ENCODE measurements at regions not wholly inside any gene's neighbourhood (a gene's known extent, or its start where the extent isn't known, plus 50 kb on each side); places are given as distances from the start of the nearest gene placed in this dataset.

- WGBS, 2 experiments (ENCODE audit: extremely low coverage in 2 of 2, insufficient read length in 1 of 2) = no CpG with 5 or more reads among the region's 2 CpGs
- no peak overlapping the region for H3K4ac ChIP-seq (ENCODE audit: low read depth, low read length)
- H3K4me3 ChIP-seq (ENCODE audit: insufficient read depth, low read depth, low read length) = no peak overlapping the region
- no peak overlapping the region for H2AFZ ChIP-seq (replicated peaks; ENCODE audit: low read length, poor library complexity)
- no peak for ATAC-seq (ENCODE audit: low read depth)
- no peak overlapping the region for H3K9ac ChIP-seq (ENCODE audit: low read depth, low read length)
- no peak overlapping the region for H2AK9ac ChIP-seq (replicated peaks; ENCODE audit: low read depth, low read length, poor library complexity)
- no peak overlapping the region for H4K5ac ChIP-seq (ENCODE audit: low read depth, low read length)
- H3K4me1 ChIP-seq (ENCODE audit: control insufficient read depth, insufficient read depth, low read length) = peaks cover 1% of the 10 kb centered on the region; the same call in 1 of the 2 replicates
- H3K9me1 ChIP-seq (ENCODE audit: insufficient read depth, low read length) = no peaks in the 10 kb centered on the region
- ChIA-PET CTCF (no interaction called here), POLR2A (ENCODE audit: unreplicated experiment) (no interaction called here)
- dilution Hi-C loops (cut with HindIII; ENCODE audit: low sequenced_read_pairs, unreplicated experiment) = no loop called here
- DNase-seq = no peak
- H3K56ac ChIP-seq (ENCODE audit: extremely low read depth, insufficient read depth, low read length) = no peak overlapping the region
- H2BK20ac ChIP-seq (ENCODE audit: low read depth, low read length) = no peak overlapping the region
- H3K36me3 ChIP-seq (ENCODE audit: control insufficient read depth, insufficient read depth, low read length) = no peaks in the 10 kb centered on the region
- H3K23ac ChIP-seq (ENCODE audit: low read depth, low read length) = no peak overlapping the region
- no peak overlapping the region for H4K8ac ChIP-seq (ENCODE audit: low read depth in 2 of 2, low read length in 2 of 2)
- in situ Hi-C loops (cut with MboI; ENCODE audit: low sequenced_read_pairs) = no loop called here
- H3K27me3 ChIP-seq (ENCODE audit: control insufficient read depth, insufficient read depth, low read length) = peaks cover 5% of the 10 kb centered on the region; the same call in 1 of the 2 replicates
- no peak overlapping the region for H2BK120ac ChIP-seq (ENCODE audit: low read depth, low read length)
- no peak overlapping the region for H2BK5ac ChIP-seq (ENCODE audit: low read depth, low read length, poor library complexity, severe bottlenecking)
- BruUV-seq (replicated peaks) = no TSS peak
- no peak overlapping the region for H3K18ac ChIP-seq (ENCODE audit: low read depth, low read length)
- no peaks in the 10 kb centered on the region for H3K9me3 ChIP-seq (ENCODE audit: control insufficient read depth, insufficient read depth, low read length)
- H2AK5ac ChIP-seq (ENCODE audit: low read depth, low read length) = no peak overlapping the region
- TF ChIP-seq CTCF (conservative IDR thresholded peaks at IDR 0.05; ENCODE audit: low read depth, low read length) (no peak), POLR2A (IDR thresholded peaks at IDR 0.05; ENCODE audit: low read depth, low read length) (no peak), MXI1 (IDR thresholded peaks at IDR 0.05; ENCODE audit: borderline replicate concordance, low read depth, low read length) (no peak), CEBPB (IDR thresholded peaks at IDR 0.05; ENCODE audit: low read depth, low read length) (no peak), MAZ (IDR thresholded peaks at IDR 0.05; ENCODE audit: borderline replicate concordance, low read depth, low read length) (no peak), USF2 (IDR thresholded peaks at IDR 0.05; ENCODE audit: low read depth, low read length) (no peak), ELK1 (IDR thresholded peaks at IDR 0.05; ENCODE audit: borderline replicate concordance, low read depth, low read length) (no peak), BHLHE40 (IDR thresholded peaks at IDR 0.05; ENCODE audit: low read depth, low read length) (no peak), RCOR1 (IDR thresholded peaks at IDR 0.05; ENCODE audit: insufficient replicate concordance, low read length) (no peak), SMC3 (IDR thresholded peaks at IDR 0.05; ENCODE audit: low read depth, low read length) (no peak), RAD21 (IDR thresholded peaks at IDR 0.05; ENCODE audit: low read length) (no peak), CHD1 (IDR thresholded peaks at IDR 0.05; ENCODE audit: low read depth, low read length) (no peak), FOS (IDR thresholded peaks at IDR 0.05; ENCODE audit: low read depth, low read length) (no peak)
- H3K14ac ChIP-seq (replicated peaks; ENCODE audit: low read depth, low read length) = no peak overlapping the region
- H4K91ac ChIP-seq (ENCODE audit: insufficient read depth, low read depth, low read length) = no peak overlapping the region
- H2BK15ac ChIP-seq (ENCODE audit: low read depth, low read length) = no peak overlapping the region
- intact Hi-C loops (cut with micrococcal nuclease) = no loop called here
- H3K4me2 ChIP-seq (ENCODE audit: low read depth, low read length) = no peak overlapping the region
- no peaks in the 10 kb centered on the region for H3K79me1 ChIP-seq (ENCODE audit: low read depth in 1 of 2, low read length in 2 of 2)
- no peak overlapping the region for H3K27ac ChIP-seq (ENCODE audit: insufficient read depth, low read length)
- no peaks in the 10 kb centered on the region for H4K20me1 ChIP-seq (ENCODE audit: insufficient read depth, low read length)
Measured at GRCh38 chr10:61065051-61065450, 121.1 kb upstream of the RHOBTB1 start.
